ENCODE measurements at regions not wholly inside any gene's neighbourhood (a gene's known extent, or its start where the extent isn't known, plus 50 kb on each side); places are given as distances from the start of the nearest gene placed in this dataset.

DNA sequence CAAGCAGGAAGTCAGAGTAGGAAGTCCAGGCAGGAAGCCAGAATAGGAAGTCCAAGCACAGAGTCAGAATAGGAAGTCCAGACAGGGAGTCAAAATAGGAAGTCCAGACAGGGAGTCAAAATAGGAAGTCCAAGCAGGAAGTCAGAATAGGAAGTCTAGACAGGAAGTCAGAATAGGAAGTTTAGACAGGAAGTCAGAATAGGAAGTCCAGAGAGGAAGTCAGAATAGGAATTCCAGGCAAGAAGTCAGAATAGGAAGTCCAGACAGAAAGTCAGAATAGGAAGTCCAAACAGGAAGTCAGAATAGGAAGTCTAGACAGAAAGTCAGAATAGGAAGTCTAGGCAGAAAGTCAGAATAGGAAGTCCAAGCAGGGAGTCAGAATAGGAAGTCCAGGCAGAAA is 105.3 kb upstream of the C16orf82 start:
- TF ChIP-seq, protein P1, sequence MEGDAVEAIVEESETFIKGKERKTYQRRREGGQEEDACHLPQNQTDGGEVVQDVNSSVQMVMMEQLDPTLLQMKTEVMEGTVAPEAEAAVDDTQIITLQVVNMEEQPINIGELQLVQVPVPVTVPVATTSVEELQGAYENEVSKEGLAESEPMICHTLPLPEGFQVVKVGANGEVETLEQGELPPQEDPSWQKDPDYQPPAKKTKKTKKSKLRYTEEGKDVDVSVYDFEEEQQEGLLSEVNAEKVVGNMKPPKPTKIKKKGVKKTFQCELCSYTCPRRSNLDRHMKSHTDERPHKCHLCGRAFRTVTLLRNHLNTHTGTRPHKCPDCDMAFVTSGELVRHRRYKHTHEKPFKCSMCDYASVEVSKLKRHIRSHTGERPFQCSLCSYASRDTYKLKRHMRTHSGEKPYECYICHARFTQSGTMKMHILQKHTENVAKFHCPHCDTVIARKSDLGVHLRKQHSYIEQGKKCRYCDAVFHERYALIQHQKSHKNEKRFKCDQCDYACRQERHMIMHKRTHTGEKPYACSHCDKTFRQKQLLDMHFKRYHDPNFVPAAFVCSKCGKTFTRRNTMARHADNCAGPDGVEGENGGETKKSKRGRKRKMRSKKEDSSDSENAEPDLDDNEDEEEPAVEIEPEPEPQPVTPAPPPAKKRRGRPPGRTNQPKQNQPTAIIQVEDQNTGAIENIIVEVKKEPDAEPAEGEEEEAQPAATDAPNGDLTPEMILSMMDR (IDR thresholded peaks at IDR 0.05), result no peak
- TF ChIP-seq POLR2A (IDR thresholded peaks at IDR 0.05), result no peak
